HepG2 (cell line): ENCODE measurements at regions not wholly inside any gene's neighbourhood (a gene's known extent, or its start where the extent isn't known, plus 50 kb on each side); places are given as distances from the start of the nearest gene placed in this dataset.

Experiments used
- ARNTL ChIP-seq: sonication (generic); formaldehyde crosslinking; IDR thresholded peaks from 2 replicates; pipeline ENCODE4 v1.4.0; 2020; ENCODE audit warnings: mild to moderate bottlenecking, missing genetic modification reagents
- CTCF ChIP-seq: sonication (generic); formaldehyde crosslinking; IDR thresholded peaks from 2 replicates; pipeline ENCODE4 v1.5.0; 2020; ENCODE audit warnings: mild to moderate bottlenecking, missing genetic modification reagents, moderate library complexity
- EZH2 ChIP-seq: conservative IDR thresholded peaks from 2 replicates; pipeline ENCODE4 v1.6.1; 2012; ENCODE audit warnings: mild to moderate bottlenecking, low read depth, low read length, moderate library complexity
- FOXA3 ChIP-seq: IDR thresholded peaks from 2 replicates; pipeline ENCODE4 v1.6.1; 2016; ENCODE audit warnings: missing genetic modification reagents, missing compliant biosample characterization
- FOXP1 ChIP-seq, 2 experiments: fragments of 450-650 bp in 1 of 2; IDR thresholded peaks; 2 replicates each; pipeline ENCODE4 v1.6.1; 2017 to 2018; ENCODE audit warnings: antibody characterized with exemption in 1 of 2
- HMG20A ChIP-seq: IDR thresholded peaks from 2 replicates; pipeline ENCODE4 v1.6.1; 2016; ENCODE audit warnings: borderline replicate concordance
- ZBTB7A ChIP-seq: sonication (generic); formaldehyde crosslinking; IDR thresholded peaks from 2 replicates; pipeline ENCODE4 v1.8.0; 2022; ENCODE audit warnings: mild to moderate bottlenecking, missing genetic modification reagents
- TF ChIP-seq, protein P1 (sequence below): sonication (generic); formaldehyde crosslinking; IDR thresholded peaks from 2 replicates; pipeline ENCODE4 v1.4.0; 2020; ENCODE audit warnings: missing genetic modification reagents
- TF ChIP-seq, protein P2 (sequence below): sonication (generic); formaldehyde crosslinking; IDR thresholded peaks from 2 replicates; pipeline ENCODE4 v1.4.0; 2020; ENCODE audit warnings: mild to moderate bottlenecking, missing genetic modification reagents

DNA sequence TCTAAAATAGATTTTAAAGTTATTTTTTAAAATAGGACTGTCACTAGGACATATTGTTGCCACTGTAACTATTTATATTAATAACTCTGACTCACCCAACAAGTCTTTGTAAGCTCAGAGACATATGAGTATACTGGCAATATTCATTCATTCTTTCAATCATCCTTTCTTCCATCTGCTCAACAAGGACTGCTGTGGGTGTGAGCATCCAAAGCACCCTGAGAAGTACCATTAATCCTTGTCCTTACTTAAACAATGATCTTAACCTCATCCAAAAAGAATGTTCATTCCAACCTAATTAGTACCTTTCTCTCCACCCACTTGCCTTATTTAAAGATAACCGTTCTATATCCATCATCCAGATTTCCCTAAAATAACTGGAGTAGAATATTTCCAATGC, 94.2 kb upstream of the PPP2R3A start:
- TF ChIP-seq FOXP1 (IDR thresholded peaks at IDR 0.05) (no peak), FOXP1 (CRISPR knock-in tag; IDR thresholded peaks at IDR 0.05) (no peak), FOXA3 (CRISPR knock-in tag) (no peak), ZBTB7A (CRISPR knock-in tag) (no peak), EZH2 (no peak), HMG20A (CRISPR knock-in tag) (no peak), CTCF (no peak), ARNTL (CRISPR knock-in tag) (no peak)
- TF ChIP-seq, protein P1, sequence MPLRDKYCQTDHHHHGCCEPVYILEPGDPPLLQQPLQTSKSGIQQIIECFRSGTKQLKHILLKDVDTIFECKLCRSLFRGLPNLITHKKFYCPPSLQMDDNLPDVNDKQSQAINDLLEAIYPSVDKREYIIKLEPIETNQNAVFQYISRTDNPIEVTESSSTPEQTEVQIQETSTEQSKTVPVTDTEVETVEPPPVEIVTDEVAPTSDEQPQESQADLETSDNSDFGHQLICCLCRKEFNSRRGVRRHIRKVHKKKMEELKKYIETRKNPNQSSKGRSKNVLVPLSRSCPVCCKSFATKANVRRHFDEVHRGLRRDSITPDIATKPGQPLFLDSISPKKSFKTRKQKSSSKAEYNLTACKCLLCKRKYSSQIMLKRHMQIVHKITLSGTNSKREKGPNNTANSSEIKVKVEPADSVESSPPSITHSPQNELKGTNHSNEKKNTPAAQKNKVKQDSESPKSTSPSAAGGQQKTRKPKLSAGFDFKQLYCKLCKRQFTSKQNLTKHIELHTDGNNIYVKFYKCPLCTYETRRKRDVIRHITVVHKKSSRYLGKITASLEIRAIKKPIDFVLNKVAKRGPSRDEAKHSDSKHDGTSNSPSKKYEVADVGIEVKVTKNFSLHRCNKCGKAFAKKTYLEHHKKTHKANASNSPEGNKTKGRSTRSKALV, result no peak
- TF ChIP-seq, protein P2, sequence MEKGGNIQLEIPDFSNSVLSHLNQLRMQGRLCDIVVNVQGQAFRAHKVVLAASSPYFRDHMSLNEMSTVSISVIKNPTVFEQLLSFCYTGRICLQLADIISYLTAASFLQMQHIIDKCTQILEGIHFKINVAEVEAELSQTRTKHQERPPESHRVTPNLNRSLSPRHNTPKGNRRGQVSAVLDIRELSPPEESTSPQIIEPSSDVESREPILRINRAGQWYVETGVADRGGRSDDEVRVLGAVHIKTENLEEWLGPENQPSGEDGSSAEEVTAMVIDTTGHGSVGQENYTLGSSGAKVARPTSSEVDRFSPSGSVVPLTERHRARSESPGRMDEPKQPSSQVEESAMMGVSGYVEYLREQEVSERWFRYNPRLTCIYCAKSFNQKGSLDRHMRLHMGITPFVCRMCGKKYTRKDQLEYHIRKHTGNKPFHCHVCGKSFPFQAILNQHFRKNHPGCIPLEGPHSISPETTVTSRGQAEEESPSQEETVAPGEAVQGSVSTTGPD (CRISPR knock-in tag), result no peak
